ENCODE measurements at regions not wholly inside any gene's neighbourhood (a gene's known extent, or its start where the extent isn't known, plus 50 kb on each side); places are given as distances from the start of the nearest gene placed in this dataset.

DNA sequence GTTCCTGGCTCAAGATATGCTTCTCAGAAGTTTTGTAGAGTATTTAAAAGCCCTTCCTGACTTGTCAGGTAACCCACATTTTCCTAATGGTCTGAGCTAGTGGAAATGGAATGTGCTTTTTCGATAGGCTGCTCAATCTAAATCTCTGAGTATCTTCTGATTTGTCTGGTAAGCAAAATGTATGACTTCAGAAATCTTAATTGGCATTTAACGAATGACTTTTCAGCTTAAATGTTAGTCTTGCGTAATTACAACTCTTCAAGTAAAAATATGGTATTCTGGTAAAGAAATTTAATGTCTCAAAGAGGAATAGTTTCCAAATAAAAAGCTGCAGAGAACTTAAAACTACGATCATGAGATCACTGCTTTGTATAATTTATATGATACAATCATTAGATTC, 379.1 kb downstream of the ANKRD50 start:
- no peak overlapping the region for H3K4me3 ChIP-seq (ENCODE audit: low read depth, low read length)
- CTCF ChIA-PET = interaction anchor here (0.8 to 3.6 kb wide), 10 partner anchors 9 to 950 kb away, joined by 3 to 34 read pairs (median 5); no protein-coding TSS in a partner anchor
- H3K27me3 ChIP-seq (ENCODE audit: control insufficient read depth, insufficient read depth, low read length) = no peaks in the 10 kb centered on the region
- no peak for DNase-seq (ENCODE audit: low read depth)
- TF ChIP-seq, protein P1, sequence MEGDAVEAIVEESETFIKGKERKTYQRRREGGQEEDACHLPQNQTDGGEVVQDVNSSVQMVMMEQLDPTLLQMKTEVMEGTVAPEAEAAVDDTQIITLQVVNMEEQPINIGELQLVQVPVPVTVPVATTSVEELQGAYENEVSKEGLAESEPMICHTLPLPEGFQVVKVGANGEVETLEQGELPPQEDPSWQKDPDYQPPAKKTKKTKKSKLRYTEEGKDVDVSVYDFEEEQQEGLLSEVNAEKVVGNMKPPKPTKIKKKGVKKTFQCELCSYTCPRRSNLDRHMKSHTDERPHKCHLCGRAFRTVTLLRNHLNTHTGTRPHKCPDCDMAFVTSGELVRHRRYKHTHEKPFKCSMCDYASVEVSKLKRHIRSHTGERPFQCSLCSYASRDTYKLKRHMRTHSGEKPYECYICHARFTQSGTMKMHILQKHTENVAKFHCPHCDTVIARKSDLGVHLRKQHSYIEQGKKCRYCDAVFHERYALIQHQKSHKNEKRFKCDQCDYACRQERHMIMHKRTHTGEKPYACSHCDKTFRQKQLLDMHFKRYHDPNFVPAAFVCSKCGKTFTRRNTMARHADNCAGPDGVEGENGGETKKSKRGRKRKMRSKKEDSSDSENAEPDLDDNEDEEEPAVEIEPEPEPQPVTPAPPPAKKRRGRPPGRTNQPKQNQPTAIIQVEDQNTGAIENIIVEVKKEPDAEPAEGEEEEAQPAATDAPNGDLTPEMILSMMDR (IDR thresholded peaks at IDR 0.05; ENCODE audit: insufficient read depth, low read depth, low read length) = no peak
- H3K36me3 ChIP-seq (ENCODE audit: control insufficient read depth, insufficient read depth, low read length) = no peaks in the 10 kb centered on the region
- POLR2A ChIA-PET = no interaction called here

DNA sequence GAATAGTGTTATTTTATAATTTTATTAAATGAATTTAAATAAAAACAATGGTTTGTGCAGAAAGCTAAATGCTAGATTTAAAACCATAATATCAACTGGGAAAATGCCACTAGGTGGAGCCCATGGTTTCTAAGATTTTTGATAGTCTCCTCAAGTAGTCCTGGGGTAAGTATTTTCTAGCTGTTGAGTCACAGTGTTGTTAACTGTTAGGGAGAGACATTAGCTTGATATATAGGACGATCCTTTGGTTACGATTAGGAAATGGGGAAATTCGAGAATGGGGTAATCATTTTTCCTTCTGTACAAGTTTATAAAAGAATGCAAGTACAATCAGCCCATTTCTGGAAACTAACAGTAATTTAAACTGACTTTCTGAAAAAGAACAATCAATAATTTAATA, 378.4 kb downstream of the ANKRD50 start:
- peak; percentile 48 for DNase-seq (ENCODE audit: low read depth)
- H3K4me3 ChIP-seq (ENCODE audit: low read depth, low read length) = no peak overlapping the region
- H3K36me3 ChIP-seq (ENCODE audit: control insufficient read depth, insufficient read depth, low read length) = no peaks in the 10 kb centered on the region
- ChIA-PET CTCF (interaction anchor here (0.8 to 3.6 kb wide), 12 partner anchors 9 to 949 kb away, joined by 3 to 34 read pairs (median 5); no protein-coding TSS in a partner anchor), POLR2A (no interaction called here)
- TF ChIP-seq, protein P1 (IDR thresholded peaks at IDR 0.05; ENCODE audit: insufficient read depth, low read depth, low read length) = peak; percentile 55
- no peaks in the 10 kb centered on the region for H3K27me3 ChIP-seq (ENCODE audit: control insufficient read depth, insufficient read depth, low read length)

DNA sequence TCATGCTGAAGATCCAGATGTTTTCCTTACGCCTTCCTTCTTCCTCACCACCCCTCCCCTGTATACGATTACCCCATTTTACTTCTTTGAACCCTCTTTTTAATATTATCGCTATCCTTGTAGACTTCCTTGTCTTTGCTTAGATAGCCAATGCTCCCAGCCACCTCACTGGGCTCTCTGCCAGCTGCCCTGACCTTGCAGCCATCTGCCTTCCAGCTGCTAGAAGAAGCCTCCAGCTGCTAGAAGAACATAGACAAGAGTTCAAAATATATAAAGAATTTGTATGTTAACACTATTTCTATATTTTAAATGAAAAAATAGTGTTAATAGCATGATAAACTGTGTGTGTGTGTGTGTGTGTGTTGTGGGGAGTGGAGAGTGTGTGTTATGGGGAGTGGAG, 374.7 kb downstream of the ANKRD50 start:
- DNase-seq (ENCODE audit: low read depth) = no peak
- TF ChIP-seq, protein P1 (IDR thresholded peaks at IDR 0.05; ENCODE audit: insufficient read depth, low read depth, low read length) = no peak
- H3K4me3 ChIP-seq (ENCODE audit: low read depth, low read length) = no peak overlapping the region
- no peaks in the 10 kb centered on the region for H3K27me3 ChIP-seq (ENCODE audit: control insufficient read depth, insufficient read depth, low read length)
- CTCF ChIA-PET = interaction anchor here (0.6 to 1.8 kb wide), 3 partner anchors 15 to 940 kb away, joined by 3 to 4 read pairs (median 3); no protein-coding TSS in a partner anchor
- no peaks in the 10 kb centered on the region for H3K36me3 ChIP-seq (ENCODE audit: control insufficient read depth, insufficient read depth, low read length)
- POLR2A ChIA-PET = no interaction called here

DNA sequence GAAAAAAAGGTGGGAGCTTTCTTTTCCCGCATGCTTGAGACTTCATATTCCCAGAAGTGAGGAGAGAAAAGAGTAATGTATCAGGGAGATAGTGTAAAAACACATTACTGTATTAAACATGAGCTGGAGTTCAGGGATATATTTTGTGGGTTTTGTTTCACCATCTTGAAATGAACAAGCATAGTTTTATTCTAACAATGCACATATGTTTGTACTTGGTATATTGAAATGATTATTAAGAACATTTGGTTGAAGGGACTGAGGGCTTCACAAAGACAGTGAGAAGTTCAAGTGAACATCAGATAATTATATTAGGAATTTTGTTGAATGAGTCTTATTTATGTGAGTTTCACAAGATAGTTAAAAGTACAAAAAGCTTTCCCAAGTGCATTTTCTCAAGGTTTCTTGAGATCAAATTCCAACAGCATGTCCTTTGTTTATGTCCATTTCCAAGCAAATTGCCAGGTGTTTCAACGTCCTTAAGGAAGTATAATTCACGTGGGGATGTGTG, 368.8 kb downstream of the ANKRD50 start:
- DNase-seq (ENCODE audit: low read depth) = peak; percentile 35
- POLR2A ChIA-PET = interaction anchor here (0.6 to 0.7 kb wide), 2 partner anchors 857 to 1583 kb away, joined by 3 read pairs; no protein-coding TSS in a partner anchor

DNA sequence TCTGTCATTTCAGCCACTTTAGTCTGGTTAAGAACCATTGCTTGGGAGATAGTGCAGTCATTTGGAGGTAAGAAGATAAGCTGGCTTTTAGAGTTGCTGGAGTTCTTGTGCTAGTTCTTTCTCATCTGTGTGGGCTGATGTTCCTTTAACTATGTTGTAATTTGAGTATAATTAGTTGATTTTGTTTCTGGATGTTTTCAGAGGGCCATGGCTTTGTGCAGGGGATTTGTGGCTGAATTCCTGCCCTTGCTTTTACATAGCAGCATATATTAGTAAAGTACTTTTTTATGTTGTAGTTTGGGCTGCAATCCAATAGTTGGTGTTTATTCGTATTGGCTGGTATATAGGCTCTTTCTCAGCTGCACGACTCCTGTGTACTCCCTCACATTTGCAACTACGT, 339.6 kb downstream of the ANKRD50 start:
- CTCF ChIA-PET = no interaction called here
- H3K27me3 ChIP-seq (ENCODE audit: control insufficient read depth, insufficient read depth, low read length) = no peaks in the 10 kb centered on the region
- H3K4me3 ChIP-seq (ENCODE audit: low read depth, low read length) = no peak overlapping the region
- no peak for DNase-seq (ENCODE audit: low read depth)
- TF ChIP-seq, protein P1 (IDR thresholded peaks at IDR 0.05; ENCODE audit: insufficient read depth, low read depth, low read length) = no peak
- POLR2A ChIA-PET = no interaction called here
- no peaks in the 10 kb centered on the region for H3K36me3 ChIP-seq (ENCODE audit: control insufficient read depth, insufficient read depth, low read length)

More for the DNA sequence above, 368.8 kb downstream of the ANKRD50 start:
- TF ChIP-seq, protein P1 (IDR thresholded peaks at IDR 0.05; ENCODE audit: insufficient read depth, low read depth, low read length) = no peak
- H3K27me3 ChIP-seq (ENCODE audit: control insufficient read depth, insufficient read depth, low read length) = no peaks in the 10 kb centered on the region
- H3K4me3 ChIP-seq (ENCODE audit: low read depth, low read length) = no peak overlapping the region
- H3K36me3 ChIP-seq (ENCODE audit: control insufficient read depth, insufficient read depth, low read length) = no peaks in the 10 kb centered on the region
- CTCF ChIA-PET = interaction anchor here (0.6 kb wide), 1 partner anchor 9 kb away, joined by 3 read pairs; no protein-coding TSS in a partner anchor
